GM18907 (cell line): ENCODE measurements at regions not wholly inside any gene's neighbourhood (a gene's known extent, or its start where the extent isn't known, plus 50 kb on each side); places are given as distances from the start of the nearest gene placed in this dataset.

ENCODE experiments used
- ATAC-seq: cut with Tn5 transposase; IDR thresholded peaks from one replicate; pipeline ENCODE4 v1.9.1; 2021; ENCODE audit warnings: mild to moderate bottlenecking, moderate library complexity; ENCODE audit not compliant: unreplicated experiment

DNA sequence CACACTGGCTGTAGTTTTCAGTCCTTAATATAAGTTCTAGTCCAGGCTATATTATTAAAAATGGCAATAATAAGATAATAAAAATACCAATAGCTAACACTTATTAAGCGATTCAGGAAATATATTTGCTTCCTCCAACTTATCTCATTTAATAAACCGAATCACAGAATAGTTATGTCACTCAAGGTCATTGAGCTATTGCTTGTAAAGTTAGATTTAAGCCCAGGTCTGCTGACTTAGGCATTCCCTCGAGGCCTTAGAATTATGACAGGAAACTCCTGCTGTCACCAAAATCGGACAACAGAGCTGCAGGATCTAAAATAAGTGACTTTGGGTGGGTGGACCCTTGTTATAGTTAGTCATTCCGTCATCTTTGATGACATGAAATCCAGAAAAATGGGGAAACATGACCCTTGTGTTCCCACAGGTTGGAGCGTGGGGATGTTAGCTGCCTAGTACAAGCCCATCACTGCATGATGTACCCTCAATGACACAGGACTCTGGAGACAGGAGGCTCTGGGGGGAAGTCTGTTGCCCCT, 181.3 kb upstream of the PHYHIPL start:
- ATAC-seq = no peak

- ATAC-seq = no peak
Observed at GRCh38 chr10:58996063-58996462, 180.4 kb upstream of the PHYHIPL start.

GRCh38 chr10:58996866-58997265, 179.6 kb upstream of the PHYHIPL start:
- ATAC-seq = no peak

GRCh38 chr10:58998924-58999713, 177.3 kb upstream of the PHYHIPL start:
- ATAC-seq = no peak

DNA sequence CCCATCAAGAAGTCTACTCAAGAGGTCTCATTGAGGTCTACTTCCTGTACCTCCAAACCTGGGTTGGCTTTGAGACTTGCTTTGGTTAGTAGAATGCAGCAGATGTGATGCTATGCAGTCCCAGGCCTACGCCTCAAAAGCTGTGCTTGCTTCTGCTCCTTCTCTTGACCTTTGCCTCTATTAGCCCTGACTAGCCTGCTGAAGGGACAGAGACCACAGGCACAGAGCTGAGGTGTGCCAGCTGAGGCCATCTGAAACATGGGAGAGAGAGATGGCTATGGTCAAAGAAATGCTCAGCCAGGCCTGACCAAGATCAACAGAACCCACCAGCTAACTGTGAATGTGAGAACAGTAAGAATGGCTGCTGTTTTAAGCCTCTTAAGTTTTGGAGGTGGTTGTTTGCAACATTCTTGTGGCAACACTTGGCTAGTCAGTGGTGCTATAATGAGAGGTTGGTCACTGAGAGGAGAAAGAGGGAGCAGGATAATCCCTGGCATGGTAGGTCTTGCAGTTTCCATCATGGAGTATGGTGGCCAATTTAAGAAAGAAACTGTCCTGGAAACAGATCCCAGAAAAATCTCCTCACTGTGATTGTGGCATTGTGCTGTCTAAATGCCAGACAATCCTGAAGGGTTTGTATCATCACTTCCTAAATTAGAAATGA, 176.1 kb upstream of the PHYHIPL start:
- ATAC-seq = no peak

- no peak for ATAC-seq
Observed at GRCh38 chr10:59002011-59002410, 174.4 kb upstream of the PHYHIPL start.

GRCh38 chr10:59003203-59003602, 173.2 kb upstream of the PHYHIPL start:
- no peak for ATAC-seq

GRCh38 chr10:59004392-59004791, 172.1 kb upstream of the PHYHIPL start:
- no peak for ATAC-seq

DNA sequence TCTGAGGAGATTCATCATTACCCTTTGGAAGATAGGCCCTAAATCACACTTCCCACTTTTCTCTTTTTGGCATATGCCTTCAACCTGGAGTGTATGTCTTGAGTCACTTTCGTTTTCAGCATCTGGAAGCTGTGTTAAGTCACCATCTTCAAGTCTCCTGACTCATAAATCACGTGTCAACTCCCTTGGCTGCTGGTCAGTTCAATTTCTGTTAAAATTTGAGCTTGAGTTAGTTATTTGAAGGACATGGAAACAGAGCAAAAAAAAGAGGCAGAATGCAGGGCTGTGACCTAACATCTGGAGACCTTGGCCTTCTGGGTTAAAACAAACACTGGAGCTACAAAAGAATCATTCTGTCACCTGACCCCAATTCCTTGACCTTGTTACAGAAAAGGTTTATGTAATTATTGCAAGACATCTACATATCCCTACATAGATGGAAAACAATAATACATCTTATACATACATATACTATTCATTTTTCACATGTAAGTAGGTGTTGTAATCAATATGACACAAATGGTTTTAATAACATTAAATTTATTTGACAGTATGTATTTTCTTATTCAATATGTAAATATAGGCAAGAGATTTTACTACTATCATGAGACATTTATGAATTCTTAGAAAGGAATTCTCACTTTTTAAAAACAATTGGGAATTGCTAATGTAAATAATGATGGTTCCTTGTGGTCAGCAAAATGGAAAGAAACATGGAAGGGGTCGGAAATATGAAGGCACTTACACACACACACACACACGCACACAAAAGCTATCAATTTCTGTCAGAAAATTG, 169.7 kb upstream of the PHYHIPL start:
- ATAC-seq = no peak

DNA sequence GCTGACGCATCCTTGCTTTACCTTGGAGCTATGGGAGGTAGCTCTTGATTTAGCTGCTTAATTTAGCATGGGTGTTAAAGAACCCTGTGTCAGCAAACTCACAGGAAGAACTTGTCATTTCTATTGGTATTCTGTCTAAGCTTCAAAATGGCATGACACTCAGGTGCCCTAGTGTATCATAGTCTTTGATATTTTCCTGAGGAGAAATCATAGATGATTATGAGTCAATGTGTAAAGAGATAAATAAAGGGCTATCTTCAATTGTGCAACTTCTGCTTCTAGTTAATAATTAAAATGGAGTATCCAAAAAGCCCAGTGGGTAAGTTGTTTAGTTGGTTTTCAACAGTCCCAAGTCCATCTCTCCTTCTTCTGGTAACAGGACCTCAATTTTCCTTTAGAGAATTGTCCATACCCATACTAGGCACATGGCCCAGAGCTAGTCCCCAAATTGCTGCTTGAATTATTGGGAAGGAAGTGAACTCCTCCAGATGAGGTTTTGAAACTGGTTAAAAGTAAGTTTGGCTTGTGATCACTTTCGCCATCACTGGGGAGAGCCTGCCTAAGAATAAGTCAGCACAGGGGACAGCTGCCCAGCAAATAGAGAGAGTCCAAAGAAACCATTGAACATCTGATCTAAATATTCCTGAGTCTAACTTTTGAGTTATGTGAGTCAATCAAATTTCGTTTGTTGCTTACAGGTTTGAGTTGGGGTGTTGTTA, 169.0 kb upstream of the PHYHIPL start:
- ATAC-seq = no peak

- no peak for ATAC-seq
Observed at GRCh38 chr10:59008452-59008851, 168.0 kb upstream of the PHYHIPL start.

DNA sequence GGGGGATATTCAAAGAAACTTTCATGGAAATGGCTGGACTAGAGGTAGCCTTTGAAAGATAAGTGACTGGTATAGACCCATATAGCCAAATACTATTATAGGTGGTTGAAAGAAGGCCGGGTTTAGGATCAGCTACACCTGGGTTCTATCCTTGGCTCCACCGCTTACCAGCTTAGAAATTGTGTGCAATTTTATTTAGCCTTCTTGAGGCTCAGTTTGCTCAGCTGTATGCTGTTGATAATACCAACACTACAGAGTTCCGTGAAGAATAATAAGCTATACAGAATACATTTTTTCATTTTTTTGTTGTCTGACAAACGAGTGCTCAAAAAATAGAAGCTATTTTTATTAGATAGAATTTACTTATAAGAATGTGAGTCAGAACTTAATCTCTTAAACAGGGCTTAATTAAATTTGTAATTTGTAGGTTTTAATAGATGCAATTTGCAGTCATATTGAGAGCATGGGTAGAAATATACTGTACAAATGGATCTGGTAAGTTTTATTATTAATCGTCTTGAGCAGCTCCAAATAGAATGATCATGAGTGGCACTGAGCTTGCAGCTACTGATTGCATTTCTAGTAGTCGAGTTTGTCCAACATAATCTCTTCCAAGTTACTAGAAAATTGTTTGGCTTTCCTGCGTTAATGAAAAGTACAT, 164.3 kb upstream of the PHYHIPL start:
- ATAC-seq = no peak

DNA sequence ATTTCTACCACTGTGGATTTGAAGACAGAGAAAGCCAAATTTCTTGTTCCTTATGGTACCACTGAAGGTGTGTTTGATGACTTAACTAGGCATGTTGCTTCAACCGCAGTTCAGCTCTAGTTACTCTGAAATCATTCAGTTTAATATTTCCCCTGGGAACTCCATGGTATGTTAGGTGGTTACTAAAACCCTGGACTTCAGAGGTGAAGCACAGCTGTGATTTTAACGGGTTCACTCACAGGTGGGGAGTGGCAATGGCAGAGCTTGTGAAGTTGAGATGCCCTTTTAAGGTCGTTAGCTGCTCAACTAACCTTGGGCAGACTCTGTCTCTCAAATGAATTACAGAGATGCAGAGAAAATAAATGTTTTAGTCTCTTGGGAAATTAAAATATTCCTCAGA, 163.6 kb upstream of the PHYHIPL start:
- ATAC-seq = no peak

DNA sequence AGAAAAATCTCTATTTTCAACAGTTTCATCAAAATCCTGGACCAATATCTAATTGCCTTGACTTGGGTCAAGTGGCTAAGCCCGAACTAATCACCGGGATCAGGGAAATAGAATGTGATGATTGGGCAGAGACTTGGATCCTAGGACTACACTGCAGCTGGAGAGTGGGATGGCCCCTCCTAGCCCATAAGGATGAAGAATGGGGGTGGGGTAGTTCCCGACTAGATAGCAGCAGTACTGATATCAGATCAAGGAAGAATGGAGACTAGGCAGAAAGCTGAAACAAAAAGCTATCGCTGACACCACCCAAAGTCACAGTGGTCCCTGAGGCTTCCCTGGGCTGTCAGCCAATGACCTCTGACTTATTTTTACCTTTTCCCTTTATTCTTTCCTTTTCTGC, 160.4 kb upstream of the PHYHIPL start:
- ATAC-seq = no peak

DNA sequence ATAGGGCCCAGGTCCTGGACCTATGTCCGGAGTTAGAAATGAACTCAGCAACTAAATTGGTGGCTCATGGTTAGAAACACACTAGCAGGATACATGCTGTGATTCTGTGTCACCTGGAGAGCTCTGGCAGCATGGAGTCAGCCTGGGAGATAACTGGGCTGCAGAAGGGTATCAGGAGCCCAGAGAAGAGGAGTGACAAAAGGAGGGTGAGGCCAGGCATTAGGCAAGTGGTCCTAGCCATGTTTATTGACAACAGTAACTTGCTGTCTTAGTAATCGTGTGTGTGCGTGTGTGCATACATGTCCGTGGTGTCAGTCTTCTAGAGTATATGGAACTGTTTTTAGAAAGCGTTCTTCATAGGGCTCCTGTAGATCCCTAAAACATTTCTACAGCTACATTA, 157.5 kb upstream of the PHYHIPL start:
- no peak for ATAC-seq

GRCh38 chr10:59019603-59020002, 156.8 kb upstream of the PHYHIPL start:
- no peak for ATAC-seq

DNA sequence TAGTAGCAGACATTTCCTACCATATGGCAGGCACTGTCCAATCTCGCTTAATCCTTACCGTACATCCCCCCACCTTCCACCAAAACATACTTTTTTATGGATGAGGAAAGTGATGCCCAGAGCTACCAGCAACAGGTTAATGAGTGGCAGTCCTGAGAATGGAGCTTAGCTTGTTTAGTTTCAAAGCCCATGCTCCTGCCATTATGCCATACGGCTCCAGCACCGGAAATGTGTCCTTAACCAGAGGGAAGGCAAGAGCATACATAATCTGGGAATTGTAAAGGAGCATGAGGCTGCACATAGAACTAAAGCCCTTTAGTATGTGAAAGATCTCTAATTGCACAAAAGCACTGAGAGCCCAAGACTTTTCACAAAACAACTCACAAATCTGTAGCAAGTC, 155.9 kb upstream of the PHYHIPL start:
- ATAC-seq = no peak

GRCh38 chr10:59025981-59026765, 150.3 kb upstream of the PHYHIPL start:
- ATAC-seq = no peak

DNA sequence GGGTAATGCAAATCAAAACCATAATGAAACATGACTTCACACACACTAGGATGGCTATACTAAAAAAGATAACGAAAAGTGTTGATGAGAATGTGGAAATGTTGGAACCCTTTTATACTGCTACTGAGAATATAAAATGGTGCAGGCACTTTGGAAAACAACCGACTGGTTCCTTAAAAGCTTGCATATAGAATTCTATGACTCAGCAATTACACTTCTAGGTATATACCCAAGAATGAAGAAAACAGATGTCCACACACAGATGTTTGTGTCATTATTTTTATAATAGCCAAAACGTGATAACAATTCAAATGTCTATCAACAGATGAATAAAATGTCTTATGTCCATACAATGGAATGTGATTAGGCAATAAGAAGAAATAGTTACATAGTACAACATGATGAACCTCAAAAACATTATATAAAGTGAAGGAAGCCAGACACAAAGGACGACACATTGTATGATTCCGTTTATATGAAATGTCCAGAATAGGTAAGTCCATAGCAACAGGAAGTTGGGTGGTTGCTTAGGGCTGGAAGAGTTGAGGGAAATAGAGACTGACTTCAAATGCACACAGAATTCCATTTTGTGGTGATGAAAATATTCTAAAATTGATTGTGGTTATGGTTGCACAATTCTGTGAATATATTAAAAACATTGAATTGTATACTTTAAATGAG, 148.3 kb upstream of the PHYHIPL start:
- no peak for ATAC-seq
